Hematopoietic multipotent progenitor cell treated with erythropoietin and hydrocortisone succinate and interleukin-3 and kit ligand, for 6 days (in vitro differentiated cells): ENCODE measurements at regions not wholly inside any gene's neighbourhood (a gene's known extent, or its start where the extent isn't known, plus 50 kb on each side); places are given as distances from the start of the nearest gene placed in this dataset.
"Not testable (repeated sequence)": the region's sequence is repeated elsewhere in the genome, so short reads cannot be mapped to it uniquely, and the experiment has no call there.

Source experiments
- DNase-seq: peaks from one replicate; pipeline ENCODE4 v3.0.0-alpha.2; 2015

DNA sequence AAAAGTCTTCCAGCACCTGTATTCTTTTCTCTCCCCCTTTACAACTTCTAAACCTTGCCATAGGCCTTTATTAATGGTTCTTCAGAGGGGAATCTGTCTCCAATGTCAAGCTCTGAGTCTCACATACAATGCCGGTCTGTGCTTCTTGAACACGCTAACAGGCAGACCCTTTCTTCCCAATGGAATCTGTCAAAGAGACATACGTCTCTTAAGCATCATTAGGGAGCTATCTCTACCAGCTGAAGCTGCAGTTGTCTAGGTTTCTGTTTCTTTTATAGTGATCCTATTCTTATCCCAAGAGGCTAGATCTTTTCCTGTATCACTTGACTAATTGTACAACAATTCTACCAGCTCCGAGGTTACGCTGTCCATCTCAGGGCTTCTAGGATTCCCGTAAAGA lies 560.8 kb upstream of the NBEA start:
- DNase-seq = no peak

DNA sequence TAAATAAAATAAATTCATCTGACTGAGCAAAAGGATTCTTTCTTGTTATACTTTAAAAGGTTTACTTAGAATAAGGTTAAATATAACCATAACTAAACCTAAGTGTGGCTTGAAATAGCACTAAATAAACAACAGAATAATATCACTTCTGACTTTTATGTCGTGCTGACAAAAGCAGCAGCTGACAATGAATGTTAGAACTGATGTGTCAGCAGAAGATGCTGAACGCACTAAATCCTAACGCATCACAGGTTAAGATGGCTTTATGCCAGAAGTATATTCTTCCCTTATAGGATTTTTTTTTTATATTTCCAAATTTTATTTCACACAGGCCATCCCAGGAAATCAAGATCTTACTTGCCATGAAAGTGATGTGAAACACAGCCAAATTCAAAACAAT lies 558.3 kb upstream of the NBEA start:
- no peak for DNase-seq

DNA sequence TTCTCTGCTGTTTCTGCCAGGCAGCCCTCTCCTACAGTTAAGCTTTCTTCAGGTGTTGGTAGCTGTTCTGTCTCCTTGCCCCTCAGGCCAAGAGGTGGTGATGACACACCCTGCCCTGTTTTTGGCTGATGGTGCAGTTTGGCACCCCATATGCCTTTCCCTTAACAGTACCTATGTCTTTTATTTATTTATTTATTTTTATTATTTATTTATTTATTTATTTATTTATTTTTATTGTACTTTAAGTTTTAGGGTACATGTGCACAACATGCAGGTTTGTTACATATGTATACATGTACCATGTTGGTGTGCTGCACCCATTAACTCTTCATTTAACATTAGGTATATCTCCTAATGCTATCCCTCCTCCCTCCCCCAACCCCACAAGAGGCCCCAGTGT lies 555.8 kb upstream of the NBEA start:
- DNase-seq = not testable (repeated sequence)

DNA sequence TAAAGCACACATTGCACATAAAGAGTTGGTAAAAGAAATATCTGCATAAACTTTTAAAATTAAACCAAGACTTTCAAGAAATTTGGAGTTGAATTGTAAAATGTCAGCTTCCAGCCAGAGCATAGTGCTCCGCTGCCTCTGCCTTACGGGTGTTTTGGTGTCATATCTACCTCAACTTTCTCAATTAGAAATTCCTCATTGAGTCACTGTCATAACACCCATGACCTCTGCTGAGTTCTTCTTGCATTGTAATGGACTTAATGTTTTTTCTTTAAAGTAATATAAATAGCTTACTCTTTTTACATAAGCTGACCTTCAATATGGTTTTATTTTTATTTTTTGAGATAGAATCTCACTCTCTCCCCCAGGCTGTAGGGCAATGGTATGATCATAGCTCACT lies 551.0 kb upstream of the NBEA start:
- DNase-seq = no peak

DNA sequence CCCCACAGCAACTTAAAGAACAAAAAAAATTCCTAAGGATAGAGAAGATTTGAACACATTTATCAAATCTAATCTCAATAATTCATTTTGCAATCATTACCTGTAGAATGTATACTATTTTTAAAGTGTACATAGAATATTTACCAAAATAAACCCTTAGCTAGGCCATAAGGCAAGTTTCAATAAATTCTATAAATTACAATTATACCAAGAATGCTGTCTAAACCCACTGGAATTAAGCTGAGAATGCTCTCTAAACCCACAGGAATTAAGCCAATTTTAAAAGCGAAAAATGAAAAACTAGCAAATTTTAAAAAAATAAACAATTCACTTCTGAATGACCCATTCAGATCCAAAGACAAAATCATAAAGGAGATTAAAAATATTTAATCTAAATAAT lies 540.4 kb upstream of the NBEA start:
- DNase-seq = no peak

DNA sequence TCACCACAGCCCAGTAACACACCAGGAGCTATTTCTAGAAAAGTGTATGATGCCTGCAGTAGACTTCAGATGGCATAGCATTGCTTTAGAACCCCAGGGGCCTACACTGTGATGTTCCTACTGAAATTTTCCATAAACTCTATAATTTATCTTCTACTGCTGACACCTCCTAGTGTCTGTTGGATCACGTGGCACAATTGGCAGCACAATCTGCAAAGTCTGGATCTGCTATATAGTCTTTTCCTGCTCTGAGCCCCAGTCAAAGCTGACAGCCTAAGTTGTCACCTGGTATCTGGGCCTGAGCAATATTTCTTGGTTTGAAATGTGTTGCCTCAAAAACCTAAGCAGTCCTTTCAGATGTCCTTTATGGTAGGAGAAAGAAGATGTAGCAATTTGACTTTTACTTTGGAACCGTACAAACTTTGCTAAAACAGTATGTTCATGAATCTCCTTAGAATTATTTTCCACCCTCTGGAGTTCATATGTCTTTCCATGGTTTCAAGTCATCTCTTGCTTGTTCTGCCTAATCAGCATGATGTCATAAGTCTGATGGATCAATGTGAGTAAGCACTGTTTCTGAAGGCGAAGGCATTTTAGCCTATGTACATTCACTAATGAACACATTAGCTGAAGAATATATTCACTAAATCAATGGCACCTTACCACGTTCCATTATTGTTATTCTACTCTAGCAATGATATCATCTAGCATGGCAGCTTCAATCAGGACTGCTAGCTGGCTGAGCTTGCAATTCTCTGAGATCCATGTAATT lies 536.5 kb upstream of the NBEA start:
- no peak for DNase-seq

DNA sequence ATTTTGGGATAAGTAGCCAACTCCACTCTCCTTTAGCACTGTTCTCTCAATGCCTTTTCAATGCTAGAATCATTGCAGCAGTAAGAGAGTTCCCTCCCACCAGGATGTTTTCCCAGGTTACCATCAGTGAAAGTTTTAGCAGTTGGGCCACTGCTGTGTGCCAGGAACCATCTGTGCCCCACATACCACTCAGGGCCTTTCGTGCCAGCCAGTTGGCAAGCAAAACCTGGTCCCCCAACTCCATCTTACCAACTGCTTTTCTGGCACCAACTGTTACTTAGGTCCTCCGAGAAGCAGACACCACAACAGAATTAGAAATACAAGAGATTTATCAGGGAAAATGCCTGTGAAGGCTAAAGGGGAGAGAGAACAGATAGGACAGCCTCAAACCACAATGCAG lies 533.4 kb upstream of the NBEA start:
- DNase-seq = no peak

DNA sequence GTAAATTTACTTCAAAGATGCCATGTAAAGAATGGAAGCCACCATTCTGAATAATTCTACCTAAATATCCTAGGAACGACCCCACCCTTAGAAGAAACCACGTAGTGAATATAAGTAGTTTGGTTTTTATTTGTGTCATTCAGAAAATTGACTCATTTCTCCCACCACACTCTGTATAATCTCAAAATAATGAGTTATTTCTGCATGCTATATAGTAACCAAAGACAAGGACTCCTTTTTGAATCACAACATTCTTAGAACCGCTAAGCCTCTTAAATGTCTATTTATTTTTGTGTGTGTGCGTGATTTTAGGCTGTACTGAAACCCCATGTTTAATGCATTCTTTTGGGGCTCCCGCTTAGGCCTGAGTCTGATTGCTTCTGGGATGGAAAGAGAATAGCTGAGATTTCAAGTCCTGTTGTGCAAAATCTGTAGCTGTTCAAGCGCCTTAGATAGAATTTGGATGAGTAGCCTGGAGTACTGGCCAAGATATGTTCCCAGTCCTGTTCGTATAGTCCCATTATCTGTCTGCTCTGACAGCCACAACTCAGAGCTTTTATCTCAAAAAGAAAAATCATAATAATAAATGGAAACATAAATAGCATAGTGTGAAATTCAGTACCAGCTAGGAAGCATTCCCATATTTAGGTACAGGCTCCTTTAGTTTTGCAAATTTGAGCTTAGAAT lies 532.4 kb upstream of the NBEA start:
- DNase-seq = no peak

DNA sequence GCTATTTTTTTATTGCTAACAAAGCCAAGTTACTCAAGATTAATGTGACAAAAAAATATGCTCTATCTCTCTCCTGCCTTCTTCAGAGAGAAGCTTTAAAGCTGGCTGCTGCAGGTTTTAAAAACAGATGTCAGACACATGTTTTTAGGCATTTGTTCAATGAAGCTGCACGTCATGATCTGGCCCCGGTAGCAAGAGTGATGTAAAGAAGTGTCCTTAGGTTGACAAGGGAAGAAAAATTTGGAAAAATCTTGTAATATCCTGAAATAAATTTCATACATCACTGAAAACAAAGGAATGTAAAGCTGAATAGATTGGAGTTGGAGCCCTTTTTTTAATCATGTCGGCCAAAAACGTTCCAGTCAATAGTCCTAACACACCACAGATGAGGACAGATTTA lies 531.4 kb upstream of the NBEA start:
- DNase-seq = no peak

DNA sequence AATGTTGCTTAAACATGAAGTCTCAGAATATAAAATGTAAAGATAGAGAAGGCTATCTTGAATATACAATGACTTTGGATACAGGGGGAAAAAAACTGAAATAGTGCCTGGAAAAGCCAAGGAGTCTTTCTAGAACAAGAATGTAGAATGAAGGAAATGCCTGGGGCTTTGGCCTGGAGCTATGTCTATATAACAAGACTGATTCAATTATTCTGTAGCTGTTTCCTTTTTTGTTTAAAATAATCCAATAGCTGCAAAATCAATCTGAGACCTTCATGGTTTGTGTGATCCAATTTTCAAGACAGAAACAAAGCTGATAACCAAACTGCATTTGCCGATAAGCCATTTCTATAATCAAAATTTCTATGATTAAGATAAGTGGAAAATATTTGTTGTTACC lies 530.9 kb upstream of the NBEA start:
- no peak for DNase-seq

DNA sequence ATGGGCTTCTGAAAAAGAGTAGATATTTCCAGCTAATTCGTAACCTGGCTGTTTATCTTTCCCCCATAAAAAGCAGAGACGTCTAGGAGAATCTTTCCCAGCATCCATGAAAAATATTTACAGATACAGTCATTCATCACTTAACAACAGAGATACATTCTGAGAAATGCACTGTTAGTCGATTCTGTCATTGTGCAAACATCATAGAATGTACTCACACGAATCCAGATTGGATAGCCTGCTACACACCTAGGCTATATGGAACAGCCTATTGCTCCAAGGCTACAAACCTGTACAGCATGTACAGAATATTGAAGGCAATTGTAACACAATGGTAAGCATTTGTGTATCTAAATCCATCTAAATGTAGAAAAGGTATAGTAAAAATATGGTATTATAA lies 530.2 kb upstream of the NBEA start:
- no peak for DNase-seq

DNA sequence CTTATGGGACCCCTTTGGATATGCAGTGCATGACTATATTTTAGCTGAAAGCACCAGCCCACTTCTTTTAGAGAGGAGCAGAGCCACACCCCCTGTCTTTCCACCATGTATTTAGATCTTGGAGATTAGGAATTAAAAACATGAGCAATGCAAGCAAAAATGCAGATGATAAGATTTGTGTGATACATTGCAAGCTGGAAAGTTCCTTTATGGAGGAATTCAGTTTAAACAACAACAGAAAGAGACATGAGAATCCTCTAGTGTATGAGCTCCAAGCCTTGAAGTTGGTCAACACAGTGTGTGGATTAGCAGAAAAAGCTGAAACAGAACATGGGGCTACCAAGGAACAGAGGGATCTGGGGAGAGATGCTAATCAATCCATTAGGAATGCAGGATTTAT lies 529.8 kb upstream of the NBEA start:
- no peak for DNase-seq

DNA sequence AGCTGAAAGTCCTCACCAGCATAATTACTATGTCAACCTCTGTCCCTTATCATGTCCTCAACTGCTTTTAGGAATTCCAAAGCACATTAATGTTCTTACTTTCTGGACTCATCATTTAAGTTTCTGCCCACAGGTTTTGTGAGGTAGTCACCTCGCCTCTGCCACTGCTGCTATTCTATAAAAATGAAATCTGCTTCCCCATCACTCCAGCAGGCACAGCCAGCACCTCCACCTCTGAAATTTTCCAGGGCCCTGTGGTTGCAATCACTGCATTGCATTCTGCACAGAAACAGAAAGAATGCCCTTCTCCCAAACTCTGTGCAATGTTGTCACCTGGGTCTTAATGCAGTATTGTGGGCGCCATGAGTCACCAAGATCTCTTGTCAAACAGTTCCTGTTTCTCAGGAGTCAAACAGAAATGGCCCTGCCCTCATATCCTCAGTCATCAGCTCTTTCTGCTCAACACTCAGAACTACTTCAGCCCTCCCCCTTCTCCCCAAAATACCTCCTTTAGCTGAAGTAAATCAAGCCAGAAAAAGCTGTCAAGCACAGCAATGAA lies 529.2 kb upstream of the NBEA start:
- DNase-seq = no peak

DNA sequence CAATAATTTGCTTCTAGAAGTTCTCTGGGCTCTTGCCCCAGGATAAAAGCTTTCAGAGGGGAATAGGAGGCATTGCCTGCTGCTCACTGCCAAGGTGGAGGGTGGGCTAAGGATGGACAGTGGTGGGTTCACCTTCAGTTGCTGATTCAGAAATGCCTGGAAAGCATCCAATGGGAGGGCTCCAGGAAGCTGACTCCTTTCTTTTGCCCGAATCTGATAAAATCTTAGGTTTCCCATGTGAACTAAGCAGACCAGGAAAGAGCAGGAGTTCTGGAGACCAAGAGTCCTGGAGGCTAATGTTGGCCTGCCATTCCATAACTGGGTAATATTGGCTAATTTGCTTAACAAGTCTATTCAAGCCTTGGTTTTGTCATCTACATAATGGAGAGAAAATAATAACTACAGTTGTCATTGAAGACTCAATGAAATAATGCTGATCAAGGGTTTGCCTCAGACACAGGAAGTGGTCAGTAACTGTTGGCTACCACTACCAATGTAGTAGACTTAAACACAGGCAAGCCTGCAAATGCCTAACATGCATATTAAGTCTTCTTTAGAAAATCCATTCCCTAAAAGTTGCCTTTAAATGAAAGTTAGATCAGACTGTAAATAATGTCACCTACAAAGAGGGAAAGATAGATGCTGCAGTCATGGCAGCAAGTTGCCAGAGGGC lies 528.4 kb upstream of the NBEA start:
- no peak for DNase-seq

DNA sequence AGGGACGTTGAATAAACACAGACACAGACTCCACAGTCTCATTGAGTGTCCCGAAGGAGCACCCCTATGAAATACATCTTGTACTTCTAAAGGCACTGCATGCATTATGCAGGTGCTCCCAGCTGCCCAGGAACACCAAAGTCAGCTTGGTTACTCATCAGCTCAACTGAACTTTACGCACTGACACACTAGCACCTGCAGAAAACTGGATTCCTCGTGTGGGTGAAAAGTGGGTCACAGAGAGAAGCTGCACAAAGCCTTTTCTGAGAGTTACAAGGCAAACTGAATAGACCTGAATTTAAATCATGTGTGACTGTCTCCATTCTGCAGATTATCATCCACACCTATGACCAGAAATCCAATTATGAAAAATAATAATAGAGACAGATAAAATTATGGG lies 527.5 kb upstream of the NBEA start:
- DNase-seq = no peak

DNA sequence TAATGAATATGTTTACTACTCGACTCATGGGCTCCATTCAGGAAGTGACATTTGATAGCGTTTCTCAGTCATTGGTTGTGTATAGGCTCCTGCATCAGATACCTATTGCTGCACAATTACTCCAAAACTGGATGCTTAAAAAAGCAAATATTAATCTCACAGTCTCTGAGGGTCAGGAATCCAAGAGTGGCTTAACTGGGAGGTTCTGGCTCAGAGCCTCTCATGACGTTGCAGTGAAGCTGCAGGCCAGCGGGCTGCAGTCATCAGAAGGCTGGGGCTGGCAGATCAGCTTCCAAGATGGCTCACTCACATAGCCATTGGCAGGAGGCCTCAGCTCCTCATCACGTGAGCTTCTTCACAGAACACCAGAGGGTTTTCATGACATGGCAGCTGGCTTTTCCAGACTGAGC lies 525.1 kb upstream of the NBEA start:
- no peak for DNase-seq

DNA sequence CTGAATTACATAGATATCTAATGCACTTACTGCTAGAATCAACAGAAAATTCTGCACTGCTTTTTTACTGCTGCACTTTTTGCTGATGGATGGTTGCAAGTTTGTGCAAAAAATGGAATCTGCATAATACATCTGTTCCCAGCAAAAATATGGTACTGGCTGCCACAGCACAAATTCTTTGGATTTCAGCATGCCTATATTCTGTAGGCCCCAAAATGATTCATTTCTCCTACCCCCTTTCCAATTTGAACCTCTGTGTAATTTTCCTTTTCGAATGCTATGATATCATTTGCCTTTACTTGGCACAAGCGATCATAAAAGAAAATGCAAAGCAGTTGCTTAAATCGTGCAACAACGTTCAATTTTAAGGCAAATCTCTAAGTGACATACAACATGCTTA lies 524.2 kb upstream of the NBEA start:
- DNase-seq = no peak

DNA sequence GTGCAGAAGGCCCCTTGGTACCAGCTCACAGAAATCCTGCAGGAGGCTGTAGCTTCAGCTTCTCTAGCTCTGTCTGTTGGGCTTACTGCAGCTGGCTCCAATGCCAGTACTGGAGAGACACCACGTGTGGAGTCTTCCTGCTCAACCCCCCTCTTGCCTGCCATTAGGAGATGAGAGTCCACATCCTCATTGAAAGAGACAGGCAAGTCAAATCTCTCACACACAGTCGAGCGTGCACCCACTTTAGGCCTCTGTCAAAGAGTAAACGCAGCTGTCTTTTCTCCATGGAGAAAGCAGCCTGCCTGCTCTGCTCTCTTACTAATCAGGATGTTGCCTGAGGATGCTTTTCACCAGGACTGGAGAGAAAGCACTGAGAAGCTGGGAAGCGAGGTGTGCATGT lies 523.0 kb upstream of the NBEA start:
- no peak for DNase-seq

DNA sequence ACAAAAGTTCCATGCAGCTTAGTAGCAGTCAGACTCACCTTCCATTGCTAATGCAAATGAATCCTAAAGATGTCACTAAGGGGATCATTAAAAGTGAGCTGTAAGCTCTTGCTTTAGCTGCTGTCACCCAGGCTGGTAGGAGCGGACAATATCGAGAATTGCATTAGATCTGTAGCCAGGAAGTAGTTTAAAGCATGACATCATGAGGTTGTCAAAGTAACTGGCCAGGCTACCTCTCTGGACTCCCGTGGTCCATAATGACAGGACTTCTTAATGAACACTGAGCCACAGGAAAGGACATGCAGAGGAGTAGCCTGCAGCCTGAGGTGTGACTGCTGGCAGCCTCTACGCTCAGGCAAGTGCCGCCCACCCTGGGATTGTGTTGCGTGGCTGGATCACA lies 522.3 kb upstream of the NBEA start:
- DNase-seq = no peak

DNA sequence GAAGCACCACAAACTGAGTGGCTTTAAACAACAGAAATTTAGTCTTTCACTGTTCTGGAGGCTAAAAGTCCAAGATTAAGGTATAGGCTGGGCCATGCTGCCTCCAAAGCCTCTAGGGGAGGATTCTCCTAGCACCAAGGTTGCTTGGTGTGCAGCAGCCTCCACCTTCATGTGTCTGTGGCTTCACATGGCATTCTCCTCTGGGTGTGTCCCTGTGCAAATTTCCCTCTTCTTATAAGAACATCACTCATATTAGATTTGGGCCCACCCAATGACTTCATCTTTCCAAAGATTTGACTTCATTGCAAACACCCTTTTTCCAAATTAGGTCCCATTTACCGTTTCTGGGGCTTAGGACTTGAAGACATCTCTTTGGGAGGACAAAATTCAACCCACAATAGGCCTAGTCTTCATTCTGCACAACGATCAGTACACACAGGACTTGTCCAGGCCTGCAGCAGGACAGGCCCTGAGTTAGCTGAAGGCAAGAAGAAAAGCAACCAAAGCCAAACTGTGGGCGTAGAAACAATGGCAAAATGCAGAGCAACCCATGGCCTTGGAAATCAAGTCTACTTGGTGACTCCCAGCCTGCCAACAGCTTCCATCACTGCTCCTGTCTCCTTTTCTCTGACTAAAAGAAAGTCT lies 521.2 kb upstream of the NBEA start:
- no peak for DNase-seq

DNA sequence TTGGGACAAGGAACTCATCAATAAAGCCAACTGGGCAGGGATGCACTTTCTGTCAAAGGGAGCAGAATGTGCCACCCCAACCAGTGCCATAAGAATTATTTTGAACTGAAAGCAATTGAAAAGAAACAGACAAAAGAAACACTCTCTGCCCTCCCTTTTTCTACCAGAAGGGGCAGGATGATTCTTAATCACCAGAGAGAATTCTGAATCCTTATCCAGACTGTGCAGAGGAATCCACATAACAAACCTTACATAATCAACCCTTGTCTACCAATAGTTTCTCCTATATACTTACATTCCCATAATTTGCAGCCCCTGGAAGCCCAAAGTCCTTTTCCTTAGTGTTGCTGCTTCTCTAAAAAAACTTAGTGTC lies 520.7 kb upstream of the NBEA start:
- DNase-seq = no peak

DNA sequence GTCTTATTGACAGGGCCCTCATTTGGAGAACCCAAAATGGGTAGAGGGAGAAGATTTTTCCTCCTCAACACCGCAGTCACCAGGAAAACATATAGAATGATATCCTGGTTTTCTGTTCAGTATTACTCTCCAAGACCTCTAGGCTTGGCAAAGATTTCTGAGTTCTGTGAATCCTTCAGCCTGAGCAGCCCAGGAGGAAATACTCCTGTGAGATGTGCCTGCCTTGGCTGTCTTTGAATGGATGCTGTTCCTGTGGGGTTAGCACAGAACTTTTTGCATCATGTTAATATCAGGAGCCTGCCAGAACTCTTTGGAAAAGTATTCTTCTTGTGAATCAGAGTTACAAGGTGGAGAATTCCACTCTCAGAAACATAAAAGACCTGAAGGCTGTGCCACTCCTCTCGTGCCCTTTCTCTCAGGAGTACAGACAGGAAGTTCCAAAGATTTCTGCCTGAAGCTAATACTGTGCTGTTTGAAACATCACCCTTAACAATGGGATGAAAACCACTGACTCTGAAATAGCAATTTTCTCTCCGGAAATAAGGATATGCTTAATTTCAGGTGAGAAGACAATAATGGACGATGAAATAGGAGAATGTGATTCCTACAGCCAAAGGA lies 520.1 kb upstream of the NBEA start:
- no peak for DNase-seq

DNA sequence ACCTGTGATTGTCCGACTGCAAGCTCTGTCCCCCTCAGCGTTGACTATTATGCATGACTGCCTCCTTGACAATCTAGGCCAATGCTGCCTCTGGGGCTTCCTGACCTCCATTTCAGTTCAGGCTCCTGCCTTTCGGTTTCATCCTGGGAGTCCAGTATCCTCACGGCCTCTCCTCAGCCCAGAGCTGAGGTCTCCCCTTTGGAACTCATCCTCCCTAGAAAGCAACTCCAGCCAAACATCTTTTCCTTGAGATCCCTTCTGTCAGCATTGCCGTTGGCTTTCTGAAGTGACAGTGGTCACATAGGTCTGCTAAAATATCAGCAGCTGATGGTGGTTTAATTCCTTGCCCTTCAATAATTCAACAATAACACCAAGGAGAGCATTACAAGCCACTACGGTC lies 519.1 kb upstream of the NBEA start:
- DNase-seq = no peak
